GM23338 (cell line): ENCODE measurements at regions not wholly inside any gene's neighbourhood (a gene's known extent, or its start where the extent isn't known, plus 50 kb on each side); places are given as distances from the start of the nearest gene placed in this dataset.
"Not testable (repeated sequence)": the region's sequence is repeated elsewhere in the genome, so short reads cannot be mapped to it uniquely, and the experiment has no call there.

ENCODE experiments used
- ATAC-seq: fragments of 200-7000 bp; cut with Tn5 transposase; 3 replicates; pipeline ENCODE4 v1.9.1; 2020
- DNase-seq: peaks from one replicate; pipeline ENCODE4 v3.0.0-alpha.2; 2015; ENCODE audit warnings: low spot score
- H2AFZ ChIP-seq: fragments of 200-600 bp; sonication (generic); 2 replicates; pipeline ENCODE4 v1.8.0; 2016; ENCODE audit warnings: antibody characterized with exemption, mild to moderate bottlenecking, moderate library complexity
- H3F3A ChIP-seq: fragments of 200-600 bp; sonication (generic); replicated peaks from 2 replicates; pipeline ENCODE4 v1.8.0; 2017; ENCODE audit warnings: antibody characterized with exemption, mixed run types, low read depth
- H3K27ac ChIP-seq: fragments of 200-600 bp; sonication (generic); 2 replicates; pipeline ENCODE4 v1.6.1; 2016; ENCODE audit warnings: low read depth
- H3K27me3 ChIP-seq: fragments of 200-600 bp; sonication (generic); 2 replicates; pipeline ENCODE4 v1.8.0; 2016; ENCODE audit warnings: mild to moderate bottlenecking, mixed run types, moderate library complexity; ENCODE audit not compliant: insufficient read depth
- H3K36me3 ChIP-seq: fragments of 200-600 bp; sonication (generic); 2 replicates; pipeline ENCODE4 v1.8.0; 2016; ENCODE audit warnings: mild to moderate bottlenecking; ENCODE audit not compliant: insufficient read depth
- H3K4me1 ChIP-seq: fragments of 200-600 bp; sonication (generic); 2 replicates; pipeline ENCODE4 v1.8.0; 2016; ENCODE audit warnings: mild to moderate bottlenecking, moderate library complexity; ENCODE audit not compliant: insufficient read depth
- H3K4me2 ChIP-seq: fragments of 200-600 bp; sonication (generic); 2 replicates; pipeline ENCODE4 v1.7.1; 2017; ENCODE audit warnings: mixed run types
- H3K4me3 ChIP-seq: fragments of 200-600 bp; sonication (generic); 2 replicates; pipeline ENCODE4 v1.6.1; 2016; ENCODE audit warnings: mixed run types
- H3K79me2 ChIP-seq: fragments of 200-600 bp; sonication (generic); replicated peaks from 2 replicates; pipeline ENCODE4 v1.8.0; 2017; ENCODE audit warnings: mild to moderate bottlenecking; ENCODE audit not compliant: insufficient read depth
- H3K9me2 ChIP-seq: fragments of 200-600 bp; sonication (generic); 2 replicates; pipeline ENCODE4 v1.8.0; 2017; ENCODE audit not compliant: insufficient read depth
- H4K20me1 ChIP-seq: fragments of 200-600 bp; sonication (generic); replicated peaks from 2 replicates; pipeline ENCODE4 v1.8.0; 2017; ENCODE audit warnings: mild to moderate bottlenecking; ENCODE audit not compliant: insufficient read depth
- H3K27ac Mint-ChIP-seq: 2 replicates; pipeline ENCODE4 v1.8.0; 2020; ENCODE audit warnings: inconsistent platforms, mild to moderate bottlenecking, moderate library complexity, mixed read lengths
- H3K27me3 Mint-ChIP-seq: 3 replicates; pipeline ENCODE4 v1.8.0; 2022; ENCODE audit warnings: low read depth, mild to moderate bottlenecking, moderate library complexity, mixed read lengths, inconsistent platforms; ENCODE audit not compliant: insufficient read depth, poor library complexity
- H3K36me3 Mint-ChIP-seq: 3 replicates; pipeline ENCODE4 v1.8.0; 2021; ENCODE audit warnings: low read depth, mild to moderate bottlenecking, inconsistent platforms, moderate library complexity, mixed read lengths
- H3K4me1 Mint-ChIP-seq: 3 replicates; pipeline ENCODE4 v1.8.0; 2020; ENCODE audit warnings: mild to moderate bottlenecking, inconsistent platforms, mixed read lengths
- H3K4me3 Mint-ChIP-seq: 3 replicates; pipeline ENCODE4 v1.8.0; 2021; ENCODE audit warnings: moderate library complexity, mild to moderate bottlenecking, inconsistent platforms, mixed read lengths
- H3K9me3 Mint-ChIP-seq: 3 replicates; pipeline ENCODE4 v1.8.0; 2020; ENCODE audit warnings: moderate library complexity, mild to moderate bottlenecking, inconsistent platforms, mixed read lengths
- CREB1 ChIP-seq: fragments of 250-450 bp; sonication (Bioruptor Pico); IDR thresholded peaks from 2 replicates; pipeline ENCODE4 v1.5.0; 2020; ENCODE audit warnings: low read depth, mild to moderate bottlenecking, moderate library complexity
- ETS1 ChIP-seq: IDR thresholded peaks from 2 replicates; pipeline ENCODE4 v1.6.1; 2016; ENCODE audit warnings: antibody characterized with exemption
- EZH2phosphoT487 ChIP-seq: fragments of 200-600 bp; sonication (generic); IDR thresholded peaks from one replicate; pipeline ENCODE4 v1.8.1; 2018; ENCODE audit warnings: antibody characterized with exemption; ENCODE audit not compliant: unreplicated experiment
- JUNB ChIP-seq: IDR thresholded peaks from one replicate; pipeline ENCODE4 v1.6.1; 2016; ENCODE audit warnings: antibody characterized with exemption; ENCODE audit not compliant: unreplicated experiment
- POLR2AphosphoS5 ChIP-seq: IDR thresholded peaks from 2 replicates; pipeline ENCODE4 v1.6.1; 2016; ENCODE audit warnings: antibody characterized with exemption, low read depth
- ZNF331 ChIP-seq: fragments of 250-450 bp; sonication (Bioruptor Pico); IDR thresholded peaks from 2 replicates; pipeline ENCODE4 v1.5.0; 2020; ENCODE audit warnings: low read depth, mild to moderate bottlenecking, moderate library complexity
- TF ChIP-seq, protein P1 (sequence below): fragments of 250-450 bp; sonication (Bioruptor Pico); IDR thresholded peaks from 2 replicates; pipeline ENCODE4 v1.5.0; 2020; ENCODE audit warnings: mild to moderate bottlenecking, moderate library complexity
- TF ChIP-seq, protein P2 (sequence below): IDR thresholded peaks from one replicate; pipeline ENCODE4 v1.6.1; 2018; ENCODE audit warnings: antibody characterized with exemption; ENCODE audit not compliant: unreplicated experiment

- no peak overlapping the region for H2AFZ ChIP-seq
- Mint-ChIP-seq H3K36me3 (no peaks in the 10 kb centered on the region), H3K27ac (no peak overlapping the region), H3K4me3 (no peak overlapping the region), H3K4me1 (no peaks in the 10 kb centered on the region), H3K9me3 (peaks cover 2% of the 10 kb centered on the region; the same call in 1 of the 3 replicates), H3K27me3 (peaks cover 12% of the 10 kb centered on the region)
- no peaks in the 10 kb centered on the region for H3K27me3 ChIP-seq
- H3K4me3 ChIP-seq, result no peak overlapping the region
- H3K4me1 ChIP-seq, result no peaks in the 10 kb centered on the region
- no peak for TF ChIP-seq JUNB
- TF ChIP-seq, protein P1, sequence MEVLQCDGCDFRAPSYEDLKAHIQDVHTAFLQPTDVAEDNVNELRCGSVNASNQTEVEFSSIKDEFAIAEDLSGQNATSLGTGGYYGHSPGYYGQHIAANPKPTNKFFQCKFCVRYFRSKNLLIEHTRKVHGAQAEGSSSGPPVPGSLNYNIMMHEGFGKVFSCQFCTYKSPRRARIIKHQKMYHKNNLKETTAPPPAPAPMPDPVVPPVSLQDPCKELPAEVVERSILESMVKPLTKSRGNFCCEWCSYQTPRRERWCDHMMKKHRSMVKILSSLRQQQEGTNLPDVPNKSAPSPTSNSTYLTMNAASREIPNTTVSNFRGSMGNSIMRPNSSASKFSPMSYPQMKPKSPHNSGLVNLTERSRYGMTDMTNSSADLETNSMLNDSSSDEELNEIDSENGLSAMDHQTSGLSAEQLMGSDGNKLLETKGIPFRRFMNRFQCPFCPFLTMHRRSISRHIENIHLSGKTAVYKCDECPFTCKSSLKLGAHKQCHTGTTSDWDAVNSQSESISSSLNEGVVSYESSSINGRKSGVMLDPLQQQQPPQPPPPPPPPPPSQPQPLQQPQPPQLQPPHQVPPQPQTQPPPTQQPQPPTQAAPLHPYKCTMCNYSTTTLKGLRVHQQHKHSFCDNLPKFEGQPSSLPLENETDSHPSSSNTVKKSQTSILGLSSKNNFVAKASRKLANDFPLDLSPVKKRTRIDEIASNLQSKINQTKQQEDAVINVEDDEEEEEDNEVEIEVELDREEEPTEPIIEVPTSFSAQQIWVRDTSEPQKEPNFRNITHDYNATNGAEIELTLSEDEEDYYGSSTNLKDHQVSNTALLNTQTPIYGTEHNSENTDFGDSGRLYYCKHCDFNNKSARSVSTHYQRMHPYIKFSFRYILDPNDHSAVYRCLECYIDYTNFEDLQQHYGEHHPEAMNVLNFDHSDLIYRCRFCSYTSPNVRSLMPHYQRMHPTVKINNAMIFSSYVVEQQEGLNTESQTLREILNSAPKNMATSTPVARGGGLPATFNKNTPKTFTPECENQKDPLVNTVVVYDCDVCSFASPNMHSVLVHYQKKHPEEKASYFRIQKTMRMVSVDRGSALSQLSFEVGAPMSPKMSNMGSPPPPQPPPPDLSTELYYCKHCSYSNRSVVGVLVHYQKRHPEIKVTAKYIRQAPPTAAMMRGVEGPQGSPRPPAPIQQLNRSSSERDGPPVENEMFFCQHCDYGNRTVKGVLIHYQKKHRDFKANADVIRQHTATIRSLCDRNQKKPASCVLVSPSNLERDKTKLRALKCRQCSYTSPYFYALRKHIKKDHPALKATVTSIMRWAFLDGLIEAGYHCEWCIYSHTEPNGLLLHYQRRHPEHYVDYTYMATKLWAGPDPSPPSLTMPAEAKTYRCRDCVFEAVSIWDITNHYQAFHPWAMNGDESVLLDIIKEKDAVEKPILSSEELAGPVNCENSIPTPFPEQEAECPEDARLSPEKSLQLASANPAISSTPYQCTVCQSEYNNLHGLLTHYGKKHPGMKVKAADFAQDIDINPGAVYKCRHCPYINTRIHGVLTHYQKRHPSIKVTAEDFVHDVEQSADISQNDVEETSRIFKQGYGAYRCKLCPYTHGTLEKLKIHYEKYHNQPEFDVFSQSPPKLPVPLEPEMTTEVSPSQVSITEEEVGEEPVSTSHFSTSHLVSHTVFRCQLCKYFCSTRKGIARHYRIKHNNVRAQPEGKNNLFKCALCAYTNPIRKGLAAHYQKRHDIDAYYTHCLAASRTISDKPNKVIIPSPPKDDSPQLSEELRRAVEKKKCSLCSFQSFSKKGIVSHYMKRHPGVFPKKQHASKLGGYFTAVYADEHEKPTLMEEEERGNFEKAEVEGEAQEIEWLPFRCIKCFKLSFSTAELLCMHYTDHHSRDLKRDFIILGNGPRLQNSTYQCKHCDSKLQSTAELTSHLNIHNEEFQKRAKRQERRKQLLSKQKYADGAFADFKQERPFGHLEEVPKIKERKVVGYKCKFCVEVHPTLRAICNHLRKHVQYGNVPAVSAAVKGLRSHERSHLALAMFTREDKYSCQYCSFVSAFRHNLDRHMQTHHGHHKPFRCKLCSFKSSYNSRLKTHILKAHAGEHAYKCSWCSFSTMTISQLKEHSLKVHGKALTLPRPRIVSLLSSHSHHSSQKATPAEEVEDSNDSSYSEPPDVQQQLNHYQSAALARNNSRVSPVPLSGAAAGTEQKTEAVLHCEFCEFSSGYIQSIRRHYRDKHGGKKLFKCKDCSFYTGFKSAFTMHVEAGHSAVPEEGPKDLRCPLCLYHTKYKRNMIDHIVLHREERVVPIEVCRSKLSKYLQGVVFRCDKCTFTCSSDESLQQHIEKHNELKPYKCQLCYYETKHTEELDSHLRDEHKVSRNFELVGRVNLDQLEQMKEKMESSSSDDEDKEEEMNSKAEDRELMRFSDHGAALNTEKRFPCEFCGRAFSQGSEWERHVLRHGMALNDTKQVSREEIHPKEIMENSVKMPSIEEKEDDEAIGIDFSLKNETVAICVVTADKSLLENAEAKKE (CRISPR knock-in tag), result no peak
- TF ChIP-seq CREB1 (CRISPR knock-in tag), result no peak
- TF ChIP-seq POLR2AphosphoS5, result no peak
- no peak for TF ChIP-seq EZH2phosphoT487
- TF ChIP-seq ETS1, result no peak
- TF ChIP-seq ZNF331, result no peak
- TF ChIP-seq, protein P2, sequence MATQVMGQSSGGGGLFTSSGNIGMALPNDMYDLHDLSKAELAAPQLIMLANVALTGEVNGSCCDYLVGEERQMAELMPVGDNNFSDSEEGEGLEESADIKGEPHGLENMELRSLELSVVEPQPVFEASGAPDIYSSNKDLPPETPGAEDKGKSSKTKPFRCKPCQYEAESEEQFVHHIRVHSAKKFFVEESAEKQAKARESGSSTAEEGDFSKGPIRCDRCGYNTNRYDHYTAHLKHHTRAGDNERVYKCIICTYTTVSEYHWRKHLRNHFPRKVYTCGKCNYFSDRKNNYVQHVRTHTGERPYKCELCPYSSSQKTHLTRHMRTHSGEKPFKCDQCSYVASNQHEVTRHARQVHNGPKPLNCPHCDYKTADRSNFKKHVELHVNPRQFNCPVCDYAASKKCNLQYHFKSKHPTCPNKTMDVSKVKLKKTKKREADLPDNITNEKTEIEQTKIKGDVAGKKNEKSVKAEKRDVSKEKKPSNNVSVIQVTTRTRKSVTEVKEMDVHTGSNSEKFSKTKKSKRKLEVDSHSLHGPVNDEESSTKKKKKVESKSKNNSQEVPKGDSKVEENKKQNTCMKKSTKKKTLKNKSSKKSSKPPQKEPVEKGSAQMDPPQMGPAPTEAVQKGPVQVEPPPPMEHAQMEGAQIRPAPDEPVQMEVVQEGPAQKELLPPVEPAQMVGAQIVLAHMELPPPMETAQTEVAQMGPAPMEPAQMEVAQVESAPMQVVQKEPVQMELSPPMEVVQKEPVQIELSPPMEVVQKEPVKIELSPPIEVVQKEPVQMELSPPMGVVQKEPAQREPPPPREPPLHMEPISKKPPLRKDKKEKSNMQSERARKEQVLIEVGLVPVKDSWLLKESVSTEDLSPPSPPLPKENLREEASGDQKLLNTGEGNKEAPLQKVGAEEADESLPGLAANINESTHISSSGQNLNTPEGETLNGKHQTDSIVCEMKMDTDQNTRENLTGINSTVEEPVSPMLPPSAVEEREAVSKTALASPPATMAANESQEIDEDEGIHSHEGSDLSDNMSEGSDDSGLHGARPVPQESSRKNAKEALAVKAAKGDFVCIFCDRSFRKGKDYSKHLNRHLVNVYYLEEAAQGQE, result no peak
- H3K27ac ChIP-seq, result no peak overlapping the region
- no peaks in the 10 kb centered on the region for H3K79me2 ChIP-seq
- no peak for ATAC-seq
- H3F3A ChIP-seq, result no peaks in the 10 kb centered on the region
- DNase-seq, result no peak
- no peak overlapping the region for H3K4me2 ChIP-seq
- no peaks in the 10 kb centered on the region for H3K36me3 ChIP-seq
- H4K20me1 ChIP-seq, result no peaks in the 10 kb centered on the region
- peaks cover 2% of the 10 kb centered on the region; the same call in 1 of the 2 replicates for H3K9me2 ChIP-seq
These were observed 141.5 kb upstream of the TOP1 start for GRCh38 chr20:40887105-40887504.

- H3K4me1 Mint-ChIP-seq, H3K4me2 ChIP-seq, H4K20me1 ChIP-seq, ATAC-seq, H3K4me1 ChIP-seq, H3K36me3 Mint-ChIP-seq, H3K27ac ChIP-seq, H3K4me3 Mint-ChIP-seq, H3K4me3 ChIP-seq, H3K27me3 ChIP-seq, H3K9me2 ChIP-seq, H3F3A ChIP-seq, DNase-seq, H2AFZ ChIP-seq, H3K79me2 ChIP-seq, H3K27ac Mint-ChIP-seq, H3K9me3 Mint-ChIP-seq, H3K36me3 ChIP-seq: not testable (repeated sequence)
- peaks cover 12% of the 10 kb centered on the region for H3K27me3 Mint-ChIP-seq
These were observed 139.4 kb upstream of the TOP1 start for GRCh38 chr20:40889266-40889665.
